Omental fat pad (tissue), 3 donors: ENCODE measurements at regions not wholly inside any gene's neighbourhood (a gene's known extent, or its start where the extent isn't known, plus 50 kb on each side); places are given as distances from the start of the nearest gene placed in this dataset.

Source experiments
- ATAC-seq: fragments of 150-250 bp; one replicate; pipeline ENCODE4 v1.9.1; 2016; ENCODE audit warnings: mild to moderate bottlenecking, moderate library complexity; ENCODE audit not compliant: low FRiP score
- DNase-seq: peaks from one replicate; pipeline ENCODE4 v3.0.0-alpha.2; 2019; ENCODE audit warnings: low spot score
- CTCF ChIP-seq, 3 donors: fragments of 450-650 bp; IDR thresholded peaks; one replicate each; pipeline ENCODE4 v1.5.1; 2016 to 2017; ENCODE audit warnings: antibody characterized with exemption in 3 of 3, mild to moderate bottlenecking in 3 of 3, moderate library complexity in 2 of 3

- TF ChIP-seq CTCF (IDR thresholded peaks at IDR 0.05), result no peak
- peak; percentile 75 for ATAC-seq
- no peak for DNase-seq
Observed at GRCh38 chr9:13491138-13491492, 211.6 kb upstream of the MPDZ start.

DNA sequence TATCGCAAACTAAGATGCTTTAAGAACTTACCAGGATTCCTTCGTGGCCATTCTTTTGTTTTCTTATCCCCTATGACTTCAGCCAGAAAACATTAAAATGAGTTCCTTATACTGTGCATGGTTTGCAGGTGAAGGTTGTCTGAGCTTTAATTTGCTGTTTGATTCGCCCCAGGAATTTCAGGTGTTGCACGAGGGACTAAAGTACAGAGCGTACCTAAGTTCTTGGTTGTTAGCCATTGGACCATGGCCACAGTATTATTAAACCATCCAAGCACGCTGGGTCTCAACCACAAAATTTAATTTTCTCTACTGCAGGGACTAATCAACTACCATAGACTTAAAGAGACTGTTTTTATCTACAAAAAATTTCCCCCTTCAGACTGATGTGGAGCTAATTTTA lies 208.4 kb upstream of the MPDZ start:
- TF ChIP-seq CTCF (IDR thresholded peaks at IDR 0.05), result no peak
- DNase-seq, result no peak
- no peak for ATAC-seq

GRCh38 chr9:13487498-13487897 lies 208.0 kb upstream of the MPDZ start:
- ATAC-seq, result no peak
- TF ChIP-seq CTCF (IDR thresholded peaks at IDR 0.05), result no peak
- DNase-seq, result no peak

GRCh38 chr9:13487071-13487470 lies 207.6 kb upstream of the MPDZ start:
- ATAC-seq (no peak), DNase-seq (no peak)
- no peak for TF ChIP-seq CTCF (IDR thresholded peaks at IDR 0.05)

DNA sequence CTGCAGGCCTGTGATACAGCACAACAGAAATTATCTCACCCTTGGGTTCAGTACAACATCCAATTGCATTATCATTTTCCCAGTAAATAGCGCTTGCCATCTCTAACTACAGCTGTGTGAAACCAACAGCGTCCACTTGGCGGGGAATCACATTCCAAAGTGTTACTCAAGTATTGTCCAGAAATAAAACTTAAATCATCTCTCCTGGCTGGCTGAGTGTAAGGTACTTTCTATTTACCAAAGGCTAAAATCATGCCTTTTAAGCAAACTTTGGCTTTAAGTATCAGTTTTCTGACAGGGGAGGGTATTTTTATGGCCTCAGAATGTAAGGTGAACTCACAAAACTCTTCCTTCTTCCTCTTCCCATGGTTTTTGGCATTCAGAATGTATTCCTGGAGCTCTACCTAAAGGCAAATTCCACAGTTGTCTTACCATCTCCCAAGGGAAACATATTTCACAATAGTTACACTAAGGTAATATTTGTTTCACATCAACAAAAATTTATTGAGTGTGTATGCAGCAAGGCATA lies 205.6 kb upstream of the MPDZ start:
- no peak for TF ChIP-seq CTCF (IDR thresholded peaks at IDR 0.05)
- peak; percentile 24 for DNase-seq
- peak; percentile 95 for ATAC-seq

GRCh38 chr9:13484186-13484585 lies 204.7 kb upstream of the MPDZ start:
- DNase-seq (no peak), ATAC-seq (no peak)
- TF ChIP-seq CTCF (IDR thresholded peaks at IDR 0.05), result no peak

- TF ChIP-seq CTCF (IDR thresholded peaks at IDR 0.05), result no peak
- DNase-seq, result no peak
- no peak for ATAC-seq
Observed at GRCh38 chr9:13481274-13481673, 201.8 kb upstream of the MPDZ start.
